IPS-18a (cell line): ENCODE measurements at regions not wholly inside any gene's neighbourhood (a gene's known extent, or its start where the extent isn't known, plus 50 kb on each side); places are given as distances from the start of the nearest gene placed in this dataset.

Experiments
- H3K27ac ChIP-seq: one replicate; pipeline ENCODE4 v1.5.1; 2013; ENCODE audit warnings: low read length
- H3K27me3 ChIP-seq: one replicate; pipeline ENCODE4 v1.6.1; 2013; ENCODE audit warnings: mild to moderate bottlenecking, low read length; ENCODE audit not compliant: control insufficient read depth, insufficient read depth
- H3K36me3 ChIP-seq: one replicate; pipeline ENCODE4 v1.6.1; 2013; ENCODE audit warnings: low read depth, low read length; ENCODE audit not compliant: control insufficient read depth
- H3K4me1 ChIP-seq: one replicate; pipeline ENCODE4 v1.6.1; 2013; ENCODE audit warnings: low read depth, low read length; ENCODE audit not compliant: control insufficient read depth
- H3K4me3 ChIP-seq: one replicate; pipeline ENCODE4 v1.5.1; 2013; ENCODE audit warnings: low read length
- H3K9ac ChIP-seq: one replicate; pipeline ENCODE4 v1.6.1; 2013; ENCODE audit warnings: mild to moderate bottlenecking, low read length, moderate library complexity
- H3K9me3 ChIP-seq: one replicate; pipeline ENCODE4 v1.6.1; 2013; ENCODE audit warnings: low read depth, low read length; ENCODE audit not compliant: control insufficient read depth

- H3K36me3 ChIP-seq: no peaks in the 10 kb centered on the region
- H3K4me1 ChIP-seq: no peaks in the 10 kb centered on the region
- peaks cover 20% of the 10 kb centered on the region for H3K9me3 ChIP-seq
- no peak overlapping the region for H3K27ac ChIP-seq
- no peak overlapping the region for H3K4me3 ChIP-seq
- no peaks in the 10 kb centered on the region for H3K27me3 ChIP-seq
- H3K9ac ChIP-seq: no peak overlapping the region
Observed at GRCh38 chr12:58034311-58034710, 92.9 kb downstream of the ATP23 start.

GRCh38 chr12:58034712-58035111, 93.3 kb downstream of the ATP23 start:
- H3K4me3 ChIP-seq: no peak overlapping the region
- peaks cover 20% of the 10 kb centered on the region for H3K9me3 ChIP-seq
- no peak overlapping the region for H3K27ac ChIP-seq
- no peak overlapping the region for H3K9ac ChIP-seq
- no peaks in the 10 kb centered on the region for H3K27me3 ChIP-seq
- no peaks in the 10 kb centered on the region for H3K36me3 ChIP-seq
- H3K4me1 ChIP-seq: no peaks in the 10 kb centered on the region

- H3K27ac ChIP-seq: no peak overlapping the region
- H3K36me3 ChIP-seq: no peaks in the 10 kb centered on the region
- no peaks in the 10 kb centered on the region for H3K27me3 ChIP-seq
- H3K9me3 ChIP-seq: peaks cover 7% of the 10 kb centered on the region
- no peak overlapping the region for H3K4me3 ChIP-seq
- no peak overlapping the region for H3K9ac ChIP-seq
- no peaks in the 10 kb centered on the region for H3K4me1 ChIP-seq
Observed at GRCh38 chr12:58041441-58041840, 100.1 kb downstream of the ATP23 start.

GRCh38 chr12:58044966-58045365, 103.6 kb downstream of the ATP23 start:
- H3K27me3 ChIP-seq: no peaks in the 10 kb centered on the region
- no peaks in the 10 kb centered on the region for H3K36me3 ChIP-seq

GRCh38 chr12:58046271-58046670, 104.9 kb downstream of the ATP23 start:
- Histone ChIP-seq H3K4me3 (no peak overlapping the region), H3K27ac (no peak overlapping the region), H3K4me1 (no peaks in the 10 kb centered on the region), H3K9ac (no peak overlapping the region), H3K27me3 (no peaks in the 10 kb centered on the region), H3K36me3 (no peaks in the 10 kb centered on the region), H3K9me3 (peaks cover 4% of the 10 kb centered on the region)

More at GRCh38 chr12:58044966-58045365, 103.6 kb downstream of the ATP23 start:
- no peaks in the 10 kb centered on the region for H3K9me3 ChIP-seq
- no peak overlapping the region for H3K27ac ChIP-seq
- H3K9ac ChIP-seq: no peak overlapping the region
- H3K4me3 ChIP-seq: no peak overlapping the region
- H3K4me1 ChIP-seq: no peaks in the 10 kb centered on the region

GRCh38 chr12:58051378-58051777, 110.0 kb downstream of the ATP23 start:
- Histone ChIP-seq H3K27ac (no peak overlapping the region), H3K4me1 (no peaks in the 10 kb centered on the region), H3K9me3 (peaks cover 6% of the 10 kb centered on the region), H3K27me3 (no peaks in the 10 kb centered on the region), H3K36me3 (no peaks in the 10 kb centered on the region), H3K4me3 (no peak overlapping the region), H3K9ac (no peak overlapping the region)

GRCh38 chr12:58064666-58065065, 123.3 kb downstream of the ATP23 start:
- H3K4me3 ChIP-seq: no peak overlapping the region
- no peak overlapping the region for H3K27ac ChIP-seq
- no peaks in the 10 kb centered on the region for H3K36me3 ChIP-seq
- H3K27me3 ChIP-seq: no peaks in the 10 kb centered on the region
- no peak overlapping the region for H3K9ac ChIP-seq
- H3K9me3 ChIP-seq: no peaks in the 10 kb centered on the region
- no peaks in the 10 kb centered on the region for H3K4me1 ChIP-seq

GRCh38 chr12:58066296-58066695, 124.9 kb downstream of the ATP23 start:
- Histone ChIP-seq H3K27ac (no peak overlapping the region), H3K4me3 (no peak overlapping the region), H3K27me3 (no peaks in the 10 kb centered on the region), H3K4me1 (no peaks in the 10 kb centered on the region), H3K36me3 (no peaks in the 10 kb centered on the region), H3K9ac (no peak overlapping the region), H3K9me3 (no peaks in the 10 kb centered on the region)

GRCh38 chr12:58067610-58068387, 126.4 kb downstream of the ATP23 start:
- Histone ChIP-seq H3K4me1 (no peaks in the 10 kb centered on the region), H3K27me3 (no peaks in the 10 kb centered on the region), H3K36me3 (no peaks in the 10 kb centered on the region), H3K27ac (no peak overlapping the region), H3K4me3 (no peak overlapping the region), H3K9me3 (no peaks in the 10 kb centered on the region), H3K9ac (no peak overlapping the region)

GRCh38 chr12:58068706-58069105, 127.3 kb downstream of the ATP23 start:
- H3K9ac ChIP-seq: no peak overlapping the region
- H3K27ac ChIP-seq: no peak overlapping the region
- H3K36me3 ChIP-seq: no peaks in the 10 kb centered on the region
- H3K9me3 ChIP-seq: no peaks in the 10 kb centered on the region
- H3K27me3 ChIP-seq: no peaks in the 10 kb centered on the region
- no peaks in the 10 kb centered on the region for H3K4me1 ChIP-seq
- H3K4me3 ChIP-seq: no peak overlapping the region

- H3K27me3 ChIP-seq: no peaks in the 10 kb centered on the region
- H3K36me3 ChIP-seq: no peaks in the 10 kb centered on the region
- H3K27ac ChIP-seq: no peak overlapping the region
- H3K4me3 ChIP-seq: no peak overlapping the region
- no peaks in the 10 kb centered on the region for H3K4me1 ChIP-seq
- no peak overlapping the region for H3K9ac ChIP-seq
- no peaks in the 10 kb centered on the region for H3K9me3 ChIP-seq
Observed at GRCh38 chr12:58069268-58069963, 128.0 kb downstream of the ATP23 start.

- no peak overlapping the region for H3K27ac ChIP-seq
- no peak overlapping the region for H3K9ac ChIP-seq
- H3K27me3 ChIP-seq: no peaks in the 10 kb centered on the region
- no peaks in the 10 kb centered on the region for H3K36me3 ChIP-seq
- H3K9me3 ChIP-seq: no peaks in the 10 kb centered on the region
- H3K4me1 ChIP-seq: no peaks in the 10 kb centered on the region
- H3K4me3 ChIP-seq: no peak overlapping the region
Observed at GRCh38 chr12:58071994-58072393, 130.6 kb downstream of the ATP23 start.
